HG02884 (cell line): ENCODE measurements at regions not wholly inside any gene's neighbourhood (a gene's known extent, or its start where the extent isn't known, plus 50 kb on each side); places are given as distances from the start of the nearest gene placed in this dataset.
"Not testable (repeated sequence)": the region's sequence is repeated elsewhere in the genome, so short reads cannot be mapped to it uniquely, and the experiment has no call there.

Experiments
- ATAC-seq: cut with Tn5 transposase; IDR thresholded peaks from one replicate; pipeline ENCODE4 v1.9.1; 2021; ENCODE audit warnings: mild to moderate bottlenecking, moderate library complexity; ENCODE audit not compliant: unreplicated experiment

GRCh38 chr3:28028554-28028953, 212.9 kb upstream of the CMC1 start:
- no peak for ATAC-seq

DNA sequence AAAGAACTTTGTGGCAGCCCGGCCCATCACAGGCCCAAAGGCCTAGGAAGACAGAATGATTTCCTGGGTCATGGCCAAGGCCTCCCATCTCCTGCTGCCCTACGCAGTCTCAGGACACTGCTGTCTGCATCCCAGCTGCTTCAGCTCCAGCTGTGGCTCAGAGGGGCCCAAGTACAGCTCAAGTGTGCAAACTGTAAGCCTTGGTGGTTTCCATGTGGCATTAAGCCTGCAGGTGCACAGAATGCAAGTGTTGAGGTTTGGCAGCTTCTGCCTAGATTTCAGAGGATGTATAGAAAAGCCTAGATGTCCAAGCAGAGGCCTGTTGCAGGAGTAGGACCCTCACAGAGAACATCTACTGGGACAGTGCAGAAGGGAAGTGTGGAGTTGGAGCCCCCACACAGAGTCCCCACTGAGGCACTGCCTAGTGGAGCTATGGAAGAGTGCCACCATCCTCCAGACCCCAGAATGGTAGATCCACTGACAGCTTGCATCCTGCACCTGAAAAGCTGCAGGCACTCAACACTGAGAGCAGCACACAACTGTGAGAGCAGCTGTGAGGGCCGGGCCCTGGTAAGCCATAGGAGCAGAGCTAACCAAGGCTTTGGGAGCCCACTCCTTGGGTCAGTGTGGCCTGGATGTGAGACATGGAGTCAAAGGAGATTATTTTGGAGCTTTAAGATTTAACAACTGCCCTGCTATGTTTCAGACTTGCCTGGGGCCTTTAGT, 208.2 kb upstream of the CMC1 start:
- ATAC-seq, result no peak

GRCh38 chr3:28036599-28037575, 204.5 kb upstream of the CMC1 start:
- no peak for ATAC-seq

DNA sequence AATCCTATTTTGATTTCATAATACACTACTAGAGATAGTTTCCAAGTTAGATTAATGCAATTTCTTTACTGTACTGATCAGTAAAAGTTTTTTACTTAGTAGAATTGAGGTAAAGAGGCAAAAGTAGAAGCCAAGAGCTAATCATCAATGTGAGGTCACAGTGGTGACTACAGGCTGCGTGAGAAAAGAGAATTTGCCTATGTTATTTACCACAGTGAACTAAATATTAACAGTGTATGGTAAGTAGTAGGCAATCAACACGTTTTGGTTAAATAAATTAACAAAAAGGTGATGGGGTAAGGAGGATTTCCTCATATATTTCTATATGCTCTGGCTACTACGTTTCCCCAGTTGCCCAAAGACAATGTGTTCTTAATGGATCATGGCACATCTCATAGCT, 202.2 kb upstream of the CMC1 start:
- ATAC-seq, result no peak

DNA sequence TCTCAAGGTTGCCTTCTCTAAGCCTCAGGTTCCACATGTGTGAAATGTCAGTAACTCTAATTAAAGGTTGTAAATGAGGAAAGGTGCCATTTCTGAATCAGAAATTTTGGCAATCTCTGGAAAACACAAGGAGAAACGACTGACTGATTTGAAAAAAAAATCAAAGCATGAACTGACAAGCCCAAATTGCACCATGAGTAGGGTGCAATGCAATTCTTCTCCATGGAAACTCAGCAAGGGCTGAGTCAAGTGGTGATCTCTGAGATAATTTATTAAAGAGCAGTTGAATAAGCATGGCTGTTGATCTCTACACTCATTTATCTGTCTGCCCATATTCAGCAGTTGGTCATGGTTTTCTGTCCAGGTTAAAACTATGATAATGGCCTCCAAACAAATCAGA, 201.6 kb upstream of the CMC1 start:
- no peak for ATAC-seq

DNA sequence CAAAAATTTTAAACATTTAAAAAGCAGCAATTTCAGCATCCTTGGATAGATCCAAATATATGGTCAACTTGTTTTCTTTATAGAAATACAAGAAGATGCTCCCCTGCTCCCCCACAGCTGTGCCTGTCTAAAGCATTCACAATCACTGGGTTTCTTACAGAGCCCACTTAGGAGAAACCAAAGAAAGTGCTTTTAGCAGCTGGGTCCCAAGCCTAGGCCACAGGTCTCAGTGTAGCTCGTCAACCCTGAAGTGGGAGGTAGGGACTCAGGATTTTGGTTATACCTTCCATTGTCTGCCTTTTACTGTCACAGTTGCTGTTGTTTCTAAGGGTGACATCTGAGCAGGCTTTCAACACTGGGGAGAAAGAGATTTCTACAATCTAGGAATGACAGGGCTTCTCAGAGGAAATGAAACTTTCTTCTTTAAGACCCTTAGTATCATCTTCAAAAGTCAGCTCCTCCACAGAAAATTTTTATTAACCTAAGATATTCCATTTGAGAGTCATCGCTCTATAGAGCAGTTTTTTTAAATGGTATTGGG, 199.3 kb upstream of the CMC1 start:
- ATAC-seq, result peak; percentile 72

GRCh38 chr3:28042707-28043106, 198.7 kb upstream of the CMC1 start:
- peak; percentile 59 for ATAC-seq

GRCh38 chr3:28050120-28050519, 191.3 kb upstream of the CMC1 start:
- ATAC-seq, result no peak

- no peak for ATAC-seq
Observed at GRCh38 chr3:28050885-28051284, 190.5 kb upstream of the CMC1 start.

DNA sequence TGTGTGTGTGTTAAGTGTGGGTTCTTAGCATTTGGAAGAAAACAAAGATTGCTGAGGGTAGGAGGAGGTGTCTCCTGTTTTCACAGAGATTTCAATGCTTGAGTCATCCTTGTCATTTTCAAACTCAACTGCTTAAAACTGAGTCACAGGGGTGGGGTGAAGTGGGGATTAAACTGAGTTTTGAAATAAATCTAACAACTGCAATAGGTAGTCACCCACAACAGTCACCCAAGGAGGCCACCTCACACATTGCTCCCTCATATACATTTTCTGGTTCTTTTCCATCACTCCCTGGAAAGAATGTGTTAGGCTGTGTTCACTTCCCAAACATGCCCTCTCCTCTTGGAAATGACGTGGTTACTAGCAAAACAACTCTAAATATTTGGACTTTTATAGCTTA, 187.7 kb upstream of the CMC1 start:
- no peak for ATAC-seq

DNA sequence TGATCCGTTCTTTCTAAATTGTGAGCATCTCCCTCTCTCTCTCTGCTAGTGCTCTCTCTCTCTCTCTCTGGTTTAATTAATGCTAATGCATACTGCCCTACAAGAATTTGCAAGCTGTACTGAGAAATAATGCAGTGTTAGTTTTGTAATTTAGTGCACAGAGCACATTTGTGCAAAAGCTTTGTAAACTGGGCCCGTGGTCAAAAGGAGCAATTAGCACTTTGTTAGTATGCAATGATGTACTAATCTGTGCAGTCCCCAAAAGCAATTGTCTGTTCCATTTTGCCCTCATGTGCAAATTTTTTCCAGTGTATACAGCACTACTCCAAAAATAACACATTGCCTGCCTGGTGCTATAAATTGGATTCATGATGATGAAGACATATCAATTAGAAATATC, 184.6 kb upstream of the CMC1 start:
- ATAC-seq, result no peak

GRCh38 chr3:28057539-28057938, 183.9 kb upstream of the CMC1 start:
- no peak for ATAC-seq

DNA sequence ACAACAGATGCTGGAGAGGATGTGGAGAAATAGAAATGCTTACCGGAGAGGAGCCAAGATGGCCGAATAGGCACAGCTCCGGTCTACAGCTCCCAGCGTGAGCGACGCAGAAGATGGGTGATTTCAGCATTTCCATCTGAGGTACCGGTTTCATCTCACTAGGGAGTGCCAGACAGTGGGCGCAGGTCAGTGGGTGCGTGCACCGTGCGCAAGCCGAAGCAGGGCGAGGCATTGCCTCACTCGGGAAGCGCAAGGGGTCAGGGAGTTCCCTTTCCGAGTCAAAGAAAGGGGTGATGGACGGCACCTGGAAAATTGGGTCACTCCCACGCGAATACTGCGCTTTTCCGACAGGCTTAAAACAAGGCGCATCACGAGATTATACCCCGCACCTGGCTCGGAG, 182.2 kb upstream of the CMC1 start:
- ATAC-seq, result not testable (repeated sequence)

GRCh38 chr3:28066020-28066419, 175.4 kb upstream of the CMC1 start:
- ATAC-seq, result no peak

DNA sequence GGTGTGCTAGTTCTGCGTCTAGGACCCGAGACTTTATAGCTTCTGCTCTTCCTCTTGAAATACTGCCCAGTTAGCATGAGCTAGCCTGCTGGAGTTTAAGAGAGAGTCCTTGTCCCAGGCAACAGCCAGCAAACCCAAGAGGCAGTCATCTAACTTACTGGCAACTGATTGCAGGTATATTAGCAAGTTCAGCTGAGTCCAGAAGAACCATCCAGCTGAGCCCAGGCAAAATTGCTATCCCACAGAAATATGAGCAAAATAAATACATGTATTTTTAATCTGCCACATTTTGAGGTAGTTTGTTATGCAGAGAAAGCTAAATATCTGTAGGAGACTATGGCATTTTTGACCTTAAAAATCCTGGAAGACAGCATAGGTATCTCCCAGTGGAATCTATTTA, 174.4 kb upstream of the CMC1 start:
- no peak for ATAC-seq

DNA sequence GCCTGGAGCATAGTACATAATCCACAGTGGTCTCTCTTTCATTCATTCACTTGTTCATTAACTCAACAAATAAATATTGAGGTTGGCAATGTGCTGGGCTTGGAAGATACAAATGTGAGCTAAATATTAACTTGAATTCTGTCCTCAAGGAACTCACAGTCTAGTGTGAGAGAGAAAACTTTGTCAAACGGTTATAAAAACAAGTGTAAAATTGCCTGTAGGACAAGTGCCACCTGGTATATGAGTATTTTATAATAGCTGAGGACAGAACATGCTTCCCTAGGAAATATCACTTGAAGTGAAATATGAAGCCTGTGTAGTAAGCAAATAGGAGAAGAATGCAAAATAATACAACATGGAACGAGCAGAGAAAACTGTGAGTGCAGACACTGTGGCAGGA, 173.1 kb upstream of the CMC1 start:
- no peak for ATAC-seq

DNA sequence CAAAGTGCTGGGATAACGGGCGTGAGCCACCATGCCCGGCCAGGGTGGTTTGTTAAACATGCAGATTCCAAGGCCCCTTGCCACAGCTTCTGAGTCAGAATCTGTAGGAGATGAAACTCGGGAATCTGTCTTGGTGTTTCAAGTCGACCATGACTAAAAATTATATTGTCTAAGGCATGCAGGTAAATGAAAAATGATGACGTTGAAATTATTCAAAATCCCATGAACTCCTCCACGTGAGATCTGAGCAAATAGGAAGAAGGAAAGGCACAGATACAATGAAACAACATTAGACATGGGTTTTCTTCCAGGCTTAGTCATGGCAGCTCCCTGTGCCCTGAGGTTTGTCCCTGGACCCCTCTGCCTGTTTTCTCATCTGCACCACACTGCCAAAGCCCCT, 172.0 kb upstream of the CMC1 start:
- ATAC-seq, result no peak

GRCh38 chr3:28076246-28076645, 165.2 kb upstream of the CMC1 start:
- no peak for ATAC-seq

DNA sequence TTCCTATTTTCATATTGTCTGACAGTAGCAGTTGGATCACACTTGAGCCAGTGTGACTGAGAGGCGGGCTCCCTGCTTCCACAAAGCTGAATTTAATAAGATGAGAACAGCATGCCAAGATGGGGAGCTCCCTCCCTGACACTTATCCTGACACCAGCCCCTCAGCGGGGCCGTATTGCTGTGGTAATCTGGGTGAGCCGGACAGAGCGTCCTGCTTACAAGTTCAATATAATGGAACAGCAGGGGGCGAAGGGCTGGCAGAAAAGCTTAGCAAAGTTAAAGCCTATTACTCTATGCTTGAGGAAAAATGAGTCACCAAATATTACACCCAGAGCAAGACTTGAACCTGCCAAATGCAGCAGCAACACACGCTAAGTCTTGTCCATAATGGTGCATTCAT, 163.8 kb upstream of the CMC1 start:
- no peak for ATAC-seq

DNA sequence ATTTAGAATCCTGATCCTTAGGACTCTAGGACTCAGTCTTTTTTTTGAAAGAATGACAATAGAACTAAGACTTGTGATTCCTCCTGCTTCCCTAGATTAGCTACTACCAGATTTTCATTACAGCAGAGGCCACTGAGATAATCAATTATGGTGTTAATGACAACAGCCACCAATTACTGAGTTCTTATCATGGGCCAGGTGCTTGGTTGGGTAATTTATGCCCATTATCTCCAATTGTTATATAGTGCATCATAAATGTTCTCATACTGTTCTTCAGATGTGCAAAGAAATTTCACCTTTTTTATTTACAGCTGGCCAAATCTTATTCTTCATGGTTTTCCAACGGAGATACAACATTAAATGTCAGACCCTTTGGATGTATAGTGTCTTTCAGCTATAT, 162.9 kb upstream of the CMC1 start:
- no peak for ATAC-seq

- ATAC-seq, result no peak
Observed at GRCh38 chr3:28080716-28081115, 160.7 kb upstream of the CMC1 start.

GRCh38 chr3:28081533-28081947, 159.9 kb upstream of the CMC1 start:
- peak; percentile 61 for ATAC-seq
